HG03095 (cell line): ENCODE measurements at regions not wholly inside any gene's neighbourhood (a gene's known extent, or its start where the extent isn't known, plus 50 kb on each side); places are given as distances from the start of the nearest gene placed in this dataset.

Experiments used
- ATAC-seq: cut with Tn5 transposase; IDR thresholded peaks from one replicate; pipeline ENCODE4 v1.9.1; 2021; ENCODE audit warnings: moderate library complexity; ENCODE audit not compliant: unreplicated experiment

DNA sequence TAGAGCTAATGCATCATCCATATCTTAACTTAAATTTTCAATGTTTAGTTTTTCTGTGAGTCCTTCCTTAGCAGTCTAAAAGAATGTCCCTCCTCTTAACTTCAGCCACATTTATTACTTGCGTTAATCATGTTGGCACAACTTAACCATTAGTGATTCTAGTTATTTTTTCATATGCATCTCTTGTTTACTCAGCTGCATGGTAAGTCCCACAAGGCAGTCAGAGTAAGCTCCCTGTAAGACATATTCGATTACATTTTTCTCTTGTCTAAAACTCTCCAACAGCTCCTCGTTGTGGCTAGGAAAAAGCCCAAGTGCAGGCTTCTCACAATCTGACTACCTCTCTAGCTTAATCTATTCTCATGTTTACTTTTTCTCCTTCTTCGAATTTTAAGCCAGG is 2045.3 kb upstream of the PIK3C3 start:
- ATAC-seq = no peak

GRCh38 chr18:39886136-39886535 is 2068.9 kb upstream of the PIK3C3 start:
- ATAC-seq = no peak

GRCh38 chr18:39872651-39873050 is 2082.4 kb upstream of the PIK3C3 start:
- ATAC-seq = no peak

DNA sequence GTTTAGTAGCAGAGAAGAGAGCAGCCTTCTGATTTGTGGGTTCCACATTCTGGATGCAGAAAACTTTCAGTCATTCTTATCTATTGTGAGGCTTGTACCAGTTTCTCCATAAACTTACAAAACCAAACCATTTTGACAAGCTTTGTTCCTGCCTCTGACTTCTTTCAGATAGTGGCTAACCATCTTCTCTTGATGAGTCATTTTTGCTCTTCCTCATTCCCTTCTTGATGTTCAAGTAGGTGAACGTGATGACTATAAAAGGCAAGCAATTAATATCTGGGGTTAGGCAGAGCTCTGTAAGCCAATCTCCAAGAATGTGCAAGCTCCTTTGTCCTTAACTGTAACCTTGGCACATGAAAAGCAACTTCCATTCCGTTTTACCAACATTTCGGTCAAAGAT is 2083.1 kb upstream of the PIK3C3 start:
- no peak for ATAC-seq

- ATAC-seq = no peak
Observed at GRCh38 chr18:39870591-39870990, 2084.4 kb upstream of the PIK3C3 start.

DNA sequence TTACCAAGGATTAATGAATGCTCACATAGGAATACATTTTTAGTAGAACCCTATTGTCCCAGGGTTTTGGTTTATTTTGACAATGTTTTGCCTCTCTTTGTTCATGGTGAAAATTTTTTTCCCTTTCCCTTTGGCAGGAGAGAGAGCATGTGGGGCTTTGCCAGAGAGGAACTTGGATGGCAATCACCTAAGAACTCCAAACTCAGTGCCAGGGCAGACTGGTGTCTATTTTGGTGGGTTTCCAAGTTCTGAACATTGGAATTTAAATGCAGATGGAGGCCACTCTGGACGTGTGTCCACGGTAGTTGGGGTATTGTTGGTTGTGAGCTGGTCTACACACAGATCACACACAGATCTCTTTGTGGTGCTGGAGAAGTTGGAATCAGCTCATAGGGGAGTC is 2091.1 kb upstream of the PIK3C3 start:
- ATAC-seq = no peak

- ATAC-seq = no peak
Observed at GRCh38 chr18:39862341-39862740, 2092.7 kb upstream of the PIK3C3 start.

DNA sequence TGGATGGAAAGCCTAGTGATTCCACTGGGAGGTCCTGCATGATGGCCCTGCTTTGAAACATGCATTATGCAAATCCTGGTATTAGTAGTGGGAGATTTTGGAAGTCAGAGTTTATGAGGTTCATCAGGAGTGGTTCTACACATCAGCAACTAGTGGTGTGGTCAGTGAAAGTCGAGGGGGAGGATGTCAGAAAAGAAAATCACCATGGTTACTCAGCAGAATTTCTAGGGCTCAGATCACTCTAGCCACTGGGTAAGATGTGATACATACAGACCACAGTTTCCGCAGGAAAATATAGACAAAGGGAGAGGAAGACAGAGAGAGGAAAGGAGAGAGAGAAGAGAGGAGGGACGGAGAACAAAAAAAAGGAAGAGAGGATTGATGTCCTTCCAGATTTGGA is 2100.7 kb upstream of the PIK3C3 start:
- no peak for ATAC-seq

- ATAC-seq = no peak
Observed at GRCh38 chr18:39846265-39846664, 2108.8 kb upstream of the PIK3C3 start.

DNA sequence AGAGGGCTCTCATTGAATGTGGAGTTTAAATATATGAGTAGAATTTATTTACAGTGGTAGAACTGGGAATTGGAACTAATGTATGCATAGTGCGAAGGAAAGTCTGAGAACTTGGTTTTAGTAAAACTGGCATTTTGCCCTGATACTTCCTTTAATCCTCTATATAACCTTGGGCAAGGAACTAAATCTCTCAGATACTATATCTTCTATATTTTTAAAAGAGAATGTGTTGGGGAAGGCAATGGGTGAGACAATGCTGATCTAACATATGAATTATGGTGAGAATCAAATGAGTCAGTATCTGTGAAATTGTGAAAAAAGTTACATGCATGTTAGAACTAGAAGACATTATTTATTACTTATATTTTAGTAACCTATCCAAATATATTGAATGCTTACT is 2109.4 kb upstream of the PIK3C3 start:
- ATAC-seq = no peak

GRCh38 chr18:39845106-39845505 is 2109.9 kb upstream of the PIK3C3 start:
- ATAC-seq = no peak

DNA sequence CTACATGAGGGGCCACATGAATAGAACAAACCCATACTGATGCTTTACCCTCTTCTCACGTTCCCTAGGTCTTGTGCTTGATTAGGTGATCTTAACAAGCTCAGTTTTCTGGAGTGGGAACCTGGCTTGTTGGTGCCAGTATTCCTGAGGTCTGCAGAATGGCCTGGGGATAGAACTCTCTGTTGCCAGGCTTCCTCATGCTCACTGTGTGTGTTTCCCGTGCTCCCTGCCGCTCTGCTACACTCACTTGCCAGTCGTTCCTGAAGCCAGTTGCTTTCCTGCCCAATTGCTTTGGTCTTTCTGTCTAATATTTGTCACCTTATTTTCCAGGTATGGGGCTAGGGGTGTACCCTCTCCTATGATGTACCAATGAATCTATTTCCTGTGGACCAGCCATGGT is 2111.5 kb upstream of the PIK3C3 start:
- ATAC-seq = no peak

DNA sequence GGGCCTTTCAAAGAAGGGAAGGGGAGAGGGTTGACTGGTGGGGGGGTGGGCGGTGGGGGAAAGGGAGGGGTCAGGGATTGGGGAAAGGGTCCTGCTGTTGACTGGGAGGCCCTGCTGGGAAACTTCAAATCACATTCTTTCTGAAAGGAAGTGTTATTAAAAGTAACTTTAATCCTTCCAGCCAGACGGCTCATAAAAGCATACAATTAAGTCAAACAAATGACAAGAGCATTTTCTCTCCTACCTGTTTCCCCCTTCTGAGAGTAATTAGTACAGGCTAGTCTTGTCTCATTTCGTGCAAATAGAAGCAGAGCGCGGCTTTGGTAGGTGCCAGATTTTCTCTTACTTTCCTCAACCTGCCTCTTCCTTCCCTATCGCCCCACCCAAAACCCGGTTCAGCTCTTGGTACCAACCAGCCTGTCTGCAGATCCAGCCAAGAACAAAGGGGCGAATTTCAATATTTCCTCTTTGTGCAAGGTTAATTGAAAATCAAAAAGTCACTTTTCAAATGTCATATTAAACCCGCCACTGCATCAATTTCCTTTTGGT is 2112.6 kb upstream of the PIK3C3 start:
- ATAC-seq = no peak

DNA sequence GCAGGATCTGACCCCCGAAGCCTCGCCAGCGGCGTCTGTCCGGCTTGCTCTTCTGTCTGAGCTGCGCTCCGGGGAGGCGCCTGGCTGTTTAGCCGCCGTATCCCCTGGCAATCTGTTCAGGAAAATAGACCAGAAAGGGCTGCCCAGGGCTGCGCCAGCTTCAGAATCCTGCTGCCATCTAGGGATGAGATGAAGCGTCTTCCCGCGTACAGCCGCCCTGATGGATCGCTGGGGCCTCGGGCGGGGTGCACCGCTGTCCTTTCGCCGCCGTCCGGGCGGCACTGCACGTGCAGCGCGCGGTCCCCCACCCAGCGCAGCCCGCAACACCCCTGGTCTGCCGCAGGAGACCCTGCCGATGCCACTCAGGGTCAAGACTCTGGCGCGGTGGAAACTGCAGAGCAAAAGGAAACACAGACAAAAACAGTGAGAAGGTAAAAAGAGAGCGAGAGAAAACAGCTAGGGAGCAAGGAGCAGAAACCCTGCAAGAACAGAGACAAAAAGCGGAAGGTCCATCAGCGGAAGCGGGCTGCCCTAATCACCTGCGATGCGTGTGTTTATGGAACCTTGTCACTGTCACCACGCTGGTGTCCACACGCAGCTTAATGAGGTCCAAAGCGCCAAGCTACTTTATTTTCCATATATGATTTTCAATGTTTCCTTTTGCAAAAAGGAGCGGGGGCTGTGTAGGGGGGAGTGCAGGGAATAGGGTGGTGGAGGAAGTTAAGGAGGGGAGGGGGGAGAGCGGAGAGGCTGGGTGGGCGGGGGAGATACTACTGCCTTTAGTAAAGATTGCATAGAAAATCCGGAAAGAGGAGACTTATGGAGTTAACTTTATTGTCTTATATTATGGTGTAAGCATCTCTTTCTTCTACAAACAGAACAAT is 2113.3 kb upstream of the PIK3C3 start:
- ATAC-seq = no peak

- ATAC-seq = no peak
Observed at GRCh38 chr18:39840856-39841481, 2114.1 kb upstream of the PIK3C3 start.

- ATAC-seq = no peak
Observed at GRCh38 chr18:39840406-39840805, 2114.6 kb upstream of the PIK3C3 start.

DNA sequence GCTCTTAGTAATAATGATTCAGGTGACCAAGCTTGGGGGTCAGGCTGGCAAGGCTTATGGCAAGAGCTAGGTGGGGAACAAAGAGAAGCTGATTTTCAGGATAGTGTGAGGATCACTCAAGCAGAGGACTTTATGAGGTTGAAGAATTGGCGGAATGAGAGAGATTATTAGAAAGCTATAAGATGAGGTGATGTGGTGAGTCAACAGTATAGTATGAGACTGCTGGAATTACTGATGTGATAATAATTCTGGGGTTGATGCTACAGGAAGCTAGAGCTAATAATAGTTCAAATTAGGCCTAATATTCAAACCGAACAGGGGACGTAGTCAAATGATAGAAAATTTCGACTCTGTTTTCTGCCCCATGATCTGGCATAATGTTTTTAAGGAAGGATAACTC is 2115.3 kb upstream of the PIK3C3 start:
- ATAC-seq = no peak

DNA sequence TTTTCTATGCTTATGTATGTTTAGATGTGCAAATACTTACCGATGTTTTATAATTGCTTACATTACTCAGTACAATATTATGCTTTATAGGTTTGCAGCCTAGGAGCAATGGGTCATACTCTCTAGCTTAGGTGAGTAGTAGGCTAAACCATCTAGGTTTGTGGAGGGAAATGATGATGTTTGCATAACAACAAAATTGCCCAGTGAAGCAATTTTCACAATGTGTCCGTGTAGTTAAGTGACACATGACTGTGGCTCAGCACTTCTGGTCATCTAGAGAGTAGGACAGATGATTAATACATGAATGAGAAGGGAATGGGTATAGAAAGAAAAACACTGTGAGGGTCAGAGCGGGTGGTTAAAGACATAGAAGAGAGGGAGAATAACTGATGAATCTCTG is 2116.2 kb upstream of the PIK3C3 start:
- no peak for ATAC-seq

GRCh38 chr18:39835303-39836030 is 2119.6 kb upstream of the PIK3C3 start:
- no peak for ATAC-seq

DNA sequence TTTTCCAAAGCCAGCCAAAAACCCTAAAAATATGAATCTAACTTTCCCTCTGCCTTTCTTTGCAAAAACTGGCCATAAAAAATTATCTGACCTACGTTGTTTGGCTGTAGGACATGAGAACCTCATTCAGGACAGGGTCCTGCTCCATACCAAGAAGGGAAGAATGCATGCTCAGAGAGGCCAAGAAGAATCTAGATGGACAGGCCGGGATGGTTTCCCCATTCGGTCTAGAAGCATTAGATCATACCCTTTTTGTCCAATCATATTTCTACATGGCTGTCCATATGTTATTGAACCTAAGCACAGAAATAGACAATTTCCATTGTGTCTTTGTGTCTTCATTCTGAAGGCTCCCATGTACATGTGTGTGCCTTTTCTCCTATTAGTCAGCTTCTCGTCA is 2120.4 kb upstream of the PIK3C3 start:
- no peak for ATAC-seq

- ATAC-seq = no peak
Observed at GRCh38 chr18:39825485-39826150, 2129.4 kb upstream of the PIK3C3 start.
